Adrenal gland (tissue), 9 donors: ENCODE measurements at regions not wholly inside any gene's neighbourhood (a gene's known extent, or its start where the extent isn't known, plus 50 kb on each side); places are given as distances from the start of the nearest gene placed in this dataset.

Experiments
- DNase-seq, 7 donors: peaks; one replicate each; pipeline ENCODE4 v3.0.0-alpha.2; 2019 to 2020
- H3K27ac ChIP-seq, 5 donors: fragments of 200-600 bp; sonication (generic) in 4 of 5; 1 replicate in 3 of 5; 2 replicates in 2 of 5; pipeline versions ENCODE4 v1.5.1 to v1.8.0; 2016 to 2020; ENCODE audit warnings: mild to moderate bottlenecking in 1 of 5
- H3K27me3 ChIP-seq: fragments of 200-600 bp; 2 replicates; pipeline ENCODE4 v1.8.0; 2021
- H3K36me3 ChIP-seq, 2 donors: fragments of 200-600 bp; replicated peaks in 1 of 2; 1 replicate in 1 of 2; 2 replicates in 1 of 2; pipeline versions ENCODE4 v1.5.1 to v1.8.0; 2018 to 2022
- H3K4me1 ChIP-seq, 2 donors: fragments of 200-600 bp; replicated peaks in 1 of 2; 1 replicate in 1 of 2; 2 replicates in 1 of 2; pipeline versions ENCODE4 v1.5.1 to v1.8.0; 2018 to 2021
- H3K4me3 ChIP-seq, 4 donors: fragments of 200-600 bp; sonication (generic) in 3 of 4; one replicate each; pipeline ENCODE4 v1.5.1; 2016 to 2018
- H3K9me3 ChIP-seq, 3 donors: fragments of 200-600 bp; sonication (generic) in 1 of 3; replicated peaks in 1 of 3; 1 replicate in 2 of 3; 2 replicates in 1 of 3; pipeline versions ENCODE4 v1.5.1 to v1.8.0; 2016 to 2021
- CTCF ChIP-seq, 6 experiments: fragments of 450-650 bp in 4 of 6; fragments of 200-600 bp in 2 of 6; sonication (generic) in 1 of 6; IDR thresholded peaks; 1 replicate in 5 of 6; 2 replicates in 1 of 6; pipeline versions ENCODE4 v1.5.1 to v1.8.0; 2016 to 2021; ENCODE audit warnings: antibody characterized with exemption in 6 of 6, mild to moderate bottlenecking in 2 of 6, moderate library complexity in 1 of 6
- POLR2A ChIP-seq, 2 donors: fragments of 450-650 bp; IDR thresholded peaks; one replicate each; pipeline ENCODE4 v1.6.1; 2017; ENCODE audit warnings: antibody characterized with exemption in 2 of 2, mild to moderate bottlenecking in 2 of 2, moderate library complexity in 1 of 2
- WGBS, 4 donors: extraction: QIAGEN DNeasy Blood & Tissue Kit in 2 of 4; methylation state at CpG; one replicate each; pipeline versions ENCODE4 v1.1.5 to v1.1.7; 2013 to 2017; 5-methylcytosine and 5-hydroxymethylcytosine counted together
- intact Hi-C, 2 donors: fragments of 100-400 bp; cut with DNase I; formaldehyde crosslinking; loops; one replicate each; pipeline versions ENCODE4 v1.14.1 to v1.15.0; 2022 to 2023
- donor health status: healthy with polysubstance abuse.
- donor health status: Bipolar disorder and iron deficiency.
- donor health status: DM: yes; HTN: yes; CAD: no.
- donor health status: DM: no; HTN: no; CAD: no.
- donor health status: DM: no; HTN: no; CAD: no.

GRCh38 chr1:185448591-185449186 lies 131.6 kb upstream of the IVNS1ABP start:
- H3K4me1 ChIP-seq = no peaks in the 10 kb centered on the region
- H3K36me3 ChIP-seq = no peaks in the 10 kb centered on the region
- TF ChIP-seq CTCF (IDR thresholded peaks at IDR 0.05) (no peak), POLR2A (IDR thresholded peaks at IDR 0.05) (no peak)
- no peak for DNase-seq
- H3K27me3 ChIP-seq = no peaks in the 10 kb centered on the region
- 77 to 88% (median 83%) methylated on average over 3 of the region's 3 CpGs for WGBS, 4 donors
- H3K27ac ChIP-seq = no peak overlapping the region
- H3K4me3 ChIP-seq = no peak overlapping the region
- no peaks in the 10 kb centered on the region for H3K9me3 ChIP-seq
- intact Hi-C loops = no loop called here

- Histone ChIP-seq H3K4me1 (peaks cover 0 to 9% of the 10 kb centered on the region in 2 donors), H3K27ac (no peak overlapping the region), H3K27me3 (no peaks in the 10 kb centered on the region), H3K9me3 (no peaks in the 10 kb centered on the region), H3K36me3 (no peaks in the 10 kb centered on the region), H3K4me3 (no peak overlapping the region)
- TF ChIP-seq CTCF (IDR thresholded peaks at IDR 0.05) (no peak), POLR2A (IDR thresholded peaks at IDR 0.05) (no peak)
- no peak for DNase-seq
- intact Hi-C loops = no loop called here
Observed at GRCh38 chr1:185446131-185446530, 129.1 kb upstream of the IVNS1ABP start.

- Histone ChIP-seq H3K27ac (no peak overlapping the region), H3K4me1 (peaks cover 0 to 10% of the 10 kb centered on the region in 2 donors), H3K9me3 (no peaks in the 10 kb centered on the region), H3K27me3 (no peaks in the 10 kb centered on the region), H3K4me3 (no peak overlapping the region), H3K36me3 (no peaks in the 10 kb centered on the region)
- DNase-seq = no peak
- intact Hi-C loops = no loop called here
- 87 to 92% (median 89%) methylated on average over 2 of the region's 2 CpGs for WGBS, 4 donors
- TF ChIP-seq CTCF (IDR thresholded peaks at IDR 0.05) = no peak
- no peak for TF ChIP-seq POLR2A (IDR thresholded peaks at IDR 0.05)
Observed at GRCh38 chr1:185445594-185445993, 128.6 kb upstream of the IVNS1ABP start.

GRCh38 chr1:185444676-185445075 lies 127.6 kb upstream of the IVNS1ABP start:
- no peaks in the 10 kb centered on the region for H3K36me3 ChIP-seq
- H3K27me3 ChIP-seq = no peaks in the 10 kb centered on the region
- H3K27ac ChIP-seq = no peak overlapping the region
- H3K4me1 ChIP-seq = peaks cover 0 to 14% of the 10 kb centered on the region in 2 donors
- no peaks in the 10 kb centered on the region for H3K9me3 ChIP-seq
- intact Hi-C loops = no loop called here
- TF ChIP-seq POLR2A (IDR thresholded peaks at IDR 0.05) (no peak), CTCF (IDR thresholded peaks at IDR 0.05) (no peak)
- H3K4me3 ChIP-seq = no peak overlapping the region
- 92 to 97% (median 94%) methylated on average over 8 of the region's 8 CpGs for WGBS, 4 donors
- DNase-seq = no peak
